Stomach (tissue), 8 donors: ENCODE measurements at regions not wholly inside any gene's neighbourhood (a gene's known extent, or its start where the extent isn't known, plus 50 kb on each side); places are given as distances from the start of the nearest gene placed in this dataset.

Experiments used
- DNase-seq, 2 donors: peaks; one replicate each; pipeline versions ENCODE4 v3.0.0 to v3.0.0-alpha.2; 2013 to 2019
- H3K27ac ChIP-seq, 5 donors: fragments of 200-600 bp in 4 of 5; sonication (generic) in 4 of 5; one replicate each; pipeline ENCODE4 v1.5.1; 2013 to 2019; ENCODE audit warnings: mild to moderate bottlenecking in 1 of 5, moderate library complexity in 1 of 5
- H3K27me3 ChIP-seq, 3 donors: fragments of 200-600 bp; sonication (generic); one replicate each; pipeline ENCODE4 v1.5.1; 2017 to 2019; ENCODE audit warnings: mixed run types in 1 of 3
- H3K36me3 ChIP-seq, 4 donors: fragments of 200-600 bp; sonication (generic); 1 replicate in 3 of 4; 2 replicates in 1 of 4; pipeline ENCODE4 v1.5.1; 2016 to 2019
- H3K4me1 ChIP-seq, 4 donors: fragments of 200-600 bp; sonication (generic); one replicate each; pipeline ENCODE4 v1.5.1; 2016 to 2019
- H3K4me3 ChIP-seq, 4 donors: fragments of 200-600 bp; sonication (generic) in 3 of 4; one replicate each; pipeline ENCODE4 v1.5.1; 2016 to 2019; ENCODE audit warnings: mild to moderate bottlenecking in 1 of 4
- H3K9me3 ChIP-seq, 4 donors: fragments of 200-600 bp; sonication (generic); one replicate each; pipeline ENCODE4 v1.5.1; 2016 to 2019
- EP300 ChIP-seq: sonication (generic); formaldehyde crosslinking; IDR thresholded peaks from one replicate; pipeline ENCODE4 v1.6.1; 2017; ENCODE audit warnings: antibody characterized with exemption
- POLR2A ChIP-seq, 4 donors: fragments of 450-650 bp; IDR thresholded peaks; one replicate each; pipeline ENCODE4 v1.6.1; 2016; ENCODE audit warnings: antibody characterized with exemption in 4 of 4, control low read depth in 2 of 4, mild to moderate bottlenecking in 1 of 4, moderate library complexity in 1 of 4
- POLR2AphosphoS5 ChIP-seq, 3 donors: sonication (generic); formaldehyde crosslinking; IDR thresholded peaks; one replicate each; pipeline ENCODE4 v1.6.1; 2016; ENCODE audit warnings: antibody characterized with exemption in 3 of 3
- WGBS, 5 donors: extraction: QIAGEN DNeasy Blood & Tissue Kit in 3 of 5; methylation state at CpG; one replicate each; pipeline versions ENCODE4 v1.1.5 to v1.1.7; 2013 to 2018; 5-methylcytosine and 5-hydroxymethylcytosine counted together
- intact Hi-C: fragments of 100-400 bp; cut with DNase I; formaldehyde crosslinking; loops from one replicate; pipeline ENCODE4 v1.15.1; 2023; ENCODE audit warnings: low total_unique reads
- TF ChIP-seq, protein P1 (sequence below), 7 experiments: fragments of 450-650 bp in 4 of 7; fragments of 200-600 bp in 3 of 7; sonication (generic) in 3 of 7; IDR thresholded peaks; one replicate each; pipeline ENCODE4 v1.5.1; 2016 to 2019; ENCODE audit warnings: antibody characterized with exemption in 7 of 7, control low read depth in 2 of 7, mild to moderate bottlenecking in 1 of 7
- donor health status: healthy with polysubstance abuse.
- donor health status: Bipolar disorder and iron deficiency.
- donor health status: healthy.

- Histone ChIP-seq H3K4me3 (no peak overlapping the region), H3K36me3 (no peaks in the 10 kb centered on the region), H3K27me3 (no peaks in the 10 kb centered on the region), H3K27ac (no peak overlapping the region), H3K9me3 (peaks cover 0 to 17% (median 0%) of the 10 kb centered on the region in 4 donors), H3K4me1 (no peaks in the 10 kb centered on the region)
- WGBS, 5 donors = 69 to 80% (median 76%) methylated on average over 2 of the region's 2 CpGs
- DNase-seq = no peak
- no peak for TF ChIP-seq POLR2A (IDR thresholded peaks at IDR 0.05)
- intact Hi-C loops = no loop called here
Measured at GRCh38 chr5:163189023-163189553, 248.3 kb upstream of the CCNG1 start.

DNA sequence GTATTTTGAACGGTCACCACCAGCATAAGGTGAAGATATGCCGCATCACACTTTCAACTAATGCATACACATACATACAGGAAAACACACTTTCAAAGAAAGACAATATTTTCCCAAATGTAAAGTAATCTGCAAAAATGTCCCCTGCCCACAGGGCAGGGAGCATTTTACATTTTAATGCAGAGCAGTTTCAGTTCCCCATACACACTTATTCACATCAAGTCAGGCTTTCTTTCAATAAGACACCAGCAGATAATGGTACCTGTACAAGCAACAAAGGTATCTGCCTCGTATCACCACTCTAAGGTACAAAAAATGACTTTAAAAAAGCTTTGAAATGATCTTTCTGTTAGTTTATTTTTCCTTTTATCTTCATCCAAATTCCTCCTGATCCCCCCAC is 247.1 kb upstream of the CCNG1 start:
- H3K27ac ChIP-seq = no peak overlapping the region
- H3K27me3 ChIP-seq = no peaks in the 10 kb centered on the region
- H3K4me3 ChIP-seq = no peak overlapping the region
- 48 to 66% (median 60%) methylated on average over 3 of the region's 3 CpGs for WGBS, 5 donors
- intact Hi-C loops = no loop called here
- no peaks in the 10 kb centered on the region for H3K36me3 ChIP-seq
- no peak for TF ChIP-seq POLR2A (IDR thresholded peaks at IDR 0.05)
- TF ChIP-seq, protein P1, sequence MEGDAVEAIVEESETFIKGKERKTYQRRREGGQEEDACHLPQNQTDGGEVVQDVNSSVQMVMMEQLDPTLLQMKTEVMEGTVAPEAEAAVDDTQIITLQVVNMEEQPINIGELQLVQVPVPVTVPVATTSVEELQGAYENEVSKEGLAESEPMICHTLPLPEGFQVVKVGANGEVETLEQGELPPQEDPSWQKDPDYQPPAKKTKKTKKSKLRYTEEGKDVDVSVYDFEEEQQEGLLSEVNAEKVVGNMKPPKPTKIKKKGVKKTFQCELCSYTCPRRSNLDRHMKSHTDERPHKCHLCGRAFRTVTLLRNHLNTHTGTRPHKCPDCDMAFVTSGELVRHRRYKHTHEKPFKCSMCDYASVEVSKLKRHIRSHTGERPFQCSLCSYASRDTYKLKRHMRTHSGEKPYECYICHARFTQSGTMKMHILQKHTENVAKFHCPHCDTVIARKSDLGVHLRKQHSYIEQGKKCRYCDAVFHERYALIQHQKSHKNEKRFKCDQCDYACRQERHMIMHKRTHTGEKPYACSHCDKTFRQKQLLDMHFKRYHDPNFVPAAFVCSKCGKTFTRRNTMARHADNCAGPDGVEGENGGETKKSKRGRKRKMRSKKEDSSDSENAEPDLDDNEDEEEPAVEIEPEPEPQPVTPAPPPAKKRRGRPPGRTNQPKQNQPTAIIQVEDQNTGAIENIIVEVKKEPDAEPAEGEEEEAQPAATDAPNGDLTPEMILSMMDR (IDR thresholded peaks at IDR 0.05) = no peak
- TF ChIP-seq EP300 = no peak
- TF ChIP-seq POLR2AphosphoS5 (IDR thresholded peaks at IDR 0.05) = no peak
- no peak for DNase-seq
- no peaks in the 10 kb centered on the region for H3K4me1 ChIP-seq
- H3K9me3 ChIP-seq = peaks cover 0 to 17% (median 0%) of the 10 kb centered on the region in 4 donors

DNA sequence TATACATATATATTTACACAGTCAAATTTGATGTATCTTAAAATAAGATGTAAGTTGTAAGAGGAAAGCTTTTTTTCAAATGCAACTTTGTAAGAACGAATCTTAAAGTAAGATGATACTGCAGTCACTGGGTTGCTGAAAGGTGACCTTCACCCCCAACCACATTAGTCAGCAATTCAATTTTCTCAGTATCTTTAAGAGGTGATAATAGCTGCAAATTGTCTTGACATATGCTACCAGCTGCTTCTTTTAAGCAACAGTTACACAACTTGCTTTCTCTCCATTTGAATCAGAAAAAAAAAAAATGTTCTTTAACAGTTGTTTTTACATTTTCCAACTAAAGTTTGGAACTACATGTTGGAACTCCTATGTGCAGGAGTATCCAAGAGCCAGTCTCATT is 246.6 kb upstream of the CCNG1 start:
- Histone ChIP-seq H3K4me3 (no peak overlapping the region), H3K9me3 (peaks cover 0 to 17% (median 0%) of the 10 kb centered on the region in 4 donors), H3K4me1 (no peaks in the 10 kb centered on the region), H3K36me3 (no peaks in the 10 kb centered on the region), H3K27ac (no peak overlapping the region), H3K27me3 (no peaks in the 10 kb centered on the region)
- DNase-seq = no peak
- intact Hi-C loops = no loop called here
- TF ChIP-seq POLR2A (IDR thresholded peaks at IDR 0.05) (no peak), POLR2AphosphoS5 (IDR thresholded peaks at IDR 0.05) (no peak), EP300 (no peak)
- TF ChIP-seq, protein P1 (IDR thresholded peaks at IDR 0.05) = no peak
- 25 to 39% (median 31%) methylated on average over 1 of the region's 1 CpG for WGBS, 5 donors

- Histone ChIP-seq H3K4me3 (no peak overlapping the region), H3K9me3 (peaks cover 0 to 1% (median 0%) of the 10 kb centered on the region in 4 donors), H3K27me3 (no peaks in the 10 kb centered on the region), H3K36me3 (no peaks in the 10 kb centered on the region), H3K4me1 (no peaks in the 10 kb centered on the region), H3K27ac (no peak overlapping the region)
- TF ChIP-seq POLR2AphosphoS5 (IDR thresholded peaks at IDR 0.05) = no peak
- TF ChIP-seq, protein P1 (IDR thresholded peaks at IDR 0.05) = no peak
- no peak for TF ChIP-seq EP300
- no peak for TF ChIP-seq POLR2A (IDR thresholded peaks at IDR 0.05)
- intact Hi-C loops = no loop called here
- 78 to 92% (median 88%) methylated on average over 7 of the region's 7 CpGs for WGBS, 5 donors
- no peak for DNase-seq
Measured at GRCh38 chr5:163193886-163194285, 243.5 kb upstream of the CCNG1 start.

GRCh38 chr5:163205645-163206044 is 231.8 kb upstream of the CCNG1 start:
- no peak for DNase-seq
- no peak for TF ChIP-seq POLR2A (IDR thresholded peaks at IDR 0.05)
- TF ChIP-seq EP300 = no peak
- no peak for TF ChIP-seq POLR2AphosphoS5 (IDR thresholded peaks at IDR 0.05)
- TF ChIP-seq, protein P1 (IDR thresholded peaks at IDR 0.05) = no peak
- intact Hi-C loops = no loop called here
- Histone ChIP-seq H3K4me1 (no peaks in the 10 kb centered on the region), H3K27me3 (no peaks in the 10 kb centered on the region), H3K9me3 (no peaks in the 10 kb centered on the region), H3K4me3 (no peak overlapping the region), H3K36me3 (no peaks in the 10 kb centered on the region), H3K27ac (no peak overlapping the region)
